Endothelial cell of umbilical vein (primary cell): ENCODE measurements at regions not wholly inside any gene's neighbourhood (a gene's known extent, or its start where the extent isn't known, plus 50 kb on each side); places are given as distances from the start of the nearest gene placed in this dataset.

Experiments
- BruUV-seq: library from RNA; stranded (reverse); fragments of 400-500 nt; replicated peaks from 2 replicates; lab custom pipeline; 2021; lab: Mats Ljungman, UMichigan
- CTCF ChIA-PET: fragments of 300-600, 350-600 bp; sonication (Branson Sonifier 250); formaldehyde crosslinking; loops from one replicate; lab custom pipeline; 2021; ENCODE audit warnings: antibody characterized with exemption, inconsistent platforms; lab: Charles Lee
- POLR2A ChIA-PET: fragments of 300-600, 350-600 bp; sonication (Branson Sonifier 250); formaldehyde crosslinking; loops from one replicate; lab custom pipeline; 2021; ENCODE audit warnings: antibody characterized with exemption, inconsistent platforms; lab: Charles Lee
- DNase-seq: peaks from one replicate; pipeline ENCODE4 v3.0.0-alpha.2; 2011; ENCODE audit warnings: low read depth, low spot score
- FAIRE-seq: peaks from 2 replicates; lab custom pipeline; 2011; peaks lifted over from hg19 to GRCh38; lab: Jason Lieb, UNC
- H2AFZ ChIP-seq: 2 replicates; pipeline ENCODE4 v1.6.0; 2012; ENCODE audit warnings: low read depth, low read length, control low read depth, inconsistent platforms
- H3K27ac ChIP-seq: 2 replicates; pipeline ENCODE4 v1.5.1; 2011; ENCODE audit warnings: low read depth, mild to moderate bottlenecking, control low read depth, low read length, moderate library complexity; ENCODE audit not compliant: insufficient read depth
- H3K27me3 ChIP-seq, 2 experiments: 2 replicates each; pipeline versions ENCODE4 v1.6.0 to v1.6.1; 2011; ENCODE audit warnings: low read length in 2 of 2, mixed read lengths in 1 of 2; ENCODE audit not compliant: control insufficient read depth in 2 of 2, insufficient read depth in 2 of 2
- H3K36me3 ChIP-seq, 2 experiments: 2 replicates in 1 of 2; 3 replicates in 1 of 2; pipeline ENCODE4 v1.5.1; 2011; ENCODE audit warnings: low read length in 2 of 2, mild to moderate bottlenecking in 1 of 2, moderate library complexity in 1 of 2; ENCODE audit not compliant: control insufficient read depth in 2 of 2, insufficient read depth in 2 of 2; ENCODE audit errors: extremely low read depth in 1 of 2
- H3K4me1 ChIP-seq: 3 replicates; pipeline ENCODE4 v1.5.1; 2011; ENCODE audit warnings: mild to moderate bottlenecking, low read length; ENCODE audit not compliant: control insufficient read depth, insufficient read depth; ENCODE audit errors: extremely low read depth
- H3K4me2 ChIP-seq: 2 replicates; pipeline ENCODE4 v1.6.1; 2011; ENCODE audit warnings: low read length, control low read depth, mixed read lengths; ENCODE audit not compliant: insufficient read depth
- H3K4me3 ChIP-seq, 3 experiments: fragments of 200-600 bp in 1 of 3; sonication (generic), shearing (Covaris generic) in 1 of 3; replicated peaks in 1 of 3; 2 replicates each; pipeline ENCODE4 v1.5.1; 2011 to 2016; ENCODE audit warnings: control low read depth in 3 of 3, low read length in 3 of 3, mild to moderate bottlenecking in 2 of 3, inconsistent platforms in 1 of 3, low read depth in 1 of 3, moderate library complexity in 1 of 3; ENCODE audit not compliant: insufficient read depth in 1 of 3
- H3K79me2 ChIP-seq: 2 replicates; pipeline ENCODE4 v1.6.0; 2012; ENCODE audit warnings: low read length, inconsistent platforms; ENCODE audit not compliant: control insufficient read depth, insufficient read depth
- H3K9ac ChIP-seq: replicated peaks from 2 replicates; pipeline ENCODE3; 2011; ENCODE audit warnings: low read length, control low read depth; ENCODE audit not compliant: insufficient read depth; ENCODE audit errors: extremely low read depth
- H3K9me1 ChIP-seq: replicated peaks from 3 replicates; pipeline ENCODE4 v1.6.0; 2011; ENCODE audit warnings: mild to moderate bottlenecking, low read length; ENCODE audit not compliant: control insufficient read depth, insufficient read depth; ENCODE audit errors: extremely low read depth
- H3K9me3 ChIP-seq: replicated peaks from 2 replicates; pipeline ENCODE4 v1.5.1; 2012; ENCODE audit warnings: low read length, inconsistent platforms; ENCODE audit not compliant: control insufficient read depth, insufficient read depth
- H4K20me1 ChIP-seq: replicated peaks from 2 replicates; pipeline ENCODE3; 2011; ENCODE audit warnings: mild to moderate bottlenecking, low read length; ENCODE audit not compliant: control insufficient read depth, insufficient read depth; ENCODE audit errors: extremely low read depth
- EZH2 ChIP-seq: IDR thresholded peaks from 2 replicates; pipeline ENCODE4 v1.6.1; 2012; ENCODE audit warnings: borderline replicate concordance, low read depth, mild to moderate bottlenecking, moderate library complexity, low read length, inconsistent platforms; ENCODE audit not compliant: severe bottlenecking
- FOS ChIP-seq: IDR thresholded peaks from 2 replicates; pipeline ENCODE4 v1.6.1; 2011; ENCODE audit warnings: mild to moderate bottlenecking, low read length, moderate library complexity, borderline replicate concordance; ENCODE audit not compliant: insufficient read depth
- GATA2 ChIP-seq: IDR thresholded peaks from 2 replicates; pipeline ENCODE4 v1.7.0; 2011; ENCODE audit warnings: low read depth, mild to moderate bottlenecking, moderate library complexity, mixed read lengths, low read length; ENCODE audit not compliant: insufficient read length, insufficient read depth
- JUN ChIP-seq: IDR thresholded peaks from 2 replicates; pipeline ENCODE4 v1.6.1; 2011; ENCODE audit warnings: borderline replicate concordance, low read depth; ENCODE audit not compliant: insufficient read length, insufficient read depth
- MAX ChIP-seq: IDR thresholded peaks from 2 replicates; pipeline ENCODE4 v1.6.1; 2011; ENCODE audit not compliant: insufficient read depth, insufficient read length
- MYC ChIP-seq: IDR thresholded peaks from one replicate; pipeline ENCODE4 v1.6.1; 2011; ENCODE audit warnings: mild to moderate bottlenecking, low read depth, low read length
- POLR2A ChIP-seq: IDR thresholded peaks from 2 replicates; pipeline ENCODE4 v1.6.1; 2012; ENCODE audit warnings: low read depth, mild to moderate bottlenecking, control low read depth, low read length
- POLR2AphosphoS5 ChIP-seq: IDR thresholded peaks from 2 replicates; pipeline ENCODE4 v1.6.1; 2012; ENCODE audit warnings: low read depth, mild to moderate bottlenecking, control low read depth, low read length, moderate library complexity; ENCODE audit not compliant: insufficient read depth
- dilution Hi-C: fragments of 300-500 bp; cut with MboI; formaldehyde crosslinking; loops from one replicate; pipeline ENCODE4 v1.15.0; 2019; ENCODE audit warnings: low sequenced_read_pairs; ENCODE audit not compliant: extremely low pct_ligation_motif_present
- intact Hi-C: fragments of 100-400 bp; cut with micrococcal nuclease; formaldehyde crosslinking; loops from one replicate; pipeline ENCODE4 v1.10.0; 2022
- TF ChIP-seq, protein P1 (sequence below), 2 donors: IDR thresholded peaks; 1 replicate in 1 of 2; 2 replicates in 1 of 2; pipeline ENCODE4 v1.5.1; 2011; ENCODE audit warnings: low read length in 2 of 2, mild to moderate bottlenecking in 2 of 2, moderate library complexity in 2 of 2, control low read depth in 1 of 2, inconsistent platforms in 1 of 2, low read depth in 1 of 2; ENCODE audit not compliant: insufficient read depth in 1 of 2; ENCODE audit errors: extremely low read depth in 1 of 2

DNA sequence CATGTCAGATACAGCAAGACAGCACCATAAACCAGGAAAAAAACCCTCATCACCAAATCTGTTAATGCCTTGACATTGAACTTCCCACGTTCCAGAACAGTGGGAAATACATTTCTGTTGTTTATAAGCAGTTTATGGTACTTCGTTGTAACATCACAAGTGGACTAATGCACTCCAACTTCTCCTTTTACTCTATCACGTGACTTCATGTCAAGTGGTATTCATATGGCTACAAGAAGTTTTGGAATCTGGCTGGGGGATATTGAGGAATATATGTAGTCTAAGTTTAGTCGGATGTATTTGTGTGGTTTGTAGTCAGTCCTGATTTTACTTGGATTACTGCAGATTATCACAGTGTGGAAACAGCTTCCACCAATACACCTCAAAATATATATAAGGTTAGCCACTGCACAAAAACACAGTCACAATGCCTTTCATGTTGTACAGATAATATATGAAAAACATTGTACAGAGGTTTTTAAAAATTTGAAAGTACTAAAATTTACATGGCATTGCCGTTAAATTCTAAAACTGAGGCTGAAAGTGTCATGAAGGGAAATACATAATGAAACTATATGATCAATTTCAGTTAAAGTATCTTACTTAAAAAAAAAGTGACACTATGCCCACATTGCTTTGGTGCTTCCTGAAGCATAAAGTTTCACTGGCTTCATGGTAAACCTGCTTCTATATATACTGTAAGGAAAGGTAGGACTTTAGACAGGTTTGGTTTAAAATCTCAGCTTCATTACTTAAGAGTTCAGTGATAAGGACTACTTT lies 134.1 kb downstream of the CASP12 start:
- BruUV-seq: no TSS peak
- FAIRE-seq (no peak), DNase-seq (no peak)
- intact Hi-C loops: no loop called here
- peaks cover 4% of the 10 kb centered on the region for H3K4me1 ChIP-seq
- TF ChIP-seq JUN (no peak), POLR2AphosphoS5 (no peak), FOS (no peak), POLR2A (no peak), MYC (no peak), GATA2 (no peak), EZH2 (no peak), MAX (no peak)
- TF ChIP-seq, protein P1, sequence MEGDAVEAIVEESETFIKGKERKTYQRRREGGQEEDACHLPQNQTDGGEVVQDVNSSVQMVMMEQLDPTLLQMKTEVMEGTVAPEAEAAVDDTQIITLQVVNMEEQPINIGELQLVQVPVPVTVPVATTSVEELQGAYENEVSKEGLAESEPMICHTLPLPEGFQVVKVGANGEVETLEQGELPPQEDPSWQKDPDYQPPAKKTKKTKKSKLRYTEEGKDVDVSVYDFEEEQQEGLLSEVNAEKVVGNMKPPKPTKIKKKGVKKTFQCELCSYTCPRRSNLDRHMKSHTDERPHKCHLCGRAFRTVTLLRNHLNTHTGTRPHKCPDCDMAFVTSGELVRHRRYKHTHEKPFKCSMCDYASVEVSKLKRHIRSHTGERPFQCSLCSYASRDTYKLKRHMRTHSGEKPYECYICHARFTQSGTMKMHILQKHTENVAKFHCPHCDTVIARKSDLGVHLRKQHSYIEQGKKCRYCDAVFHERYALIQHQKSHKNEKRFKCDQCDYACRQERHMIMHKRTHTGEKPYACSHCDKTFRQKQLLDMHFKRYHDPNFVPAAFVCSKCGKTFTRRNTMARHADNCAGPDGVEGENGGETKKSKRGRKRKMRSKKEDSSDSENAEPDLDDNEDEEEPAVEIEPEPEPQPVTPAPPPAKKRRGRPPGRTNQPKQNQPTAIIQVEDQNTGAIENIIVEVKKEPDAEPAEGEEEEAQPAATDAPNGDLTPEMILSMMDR (IDR thresholded peaks at IDR 0.05; ENCODE audit: extremely low read depth in 1 of 2, insufficient read depth in 1 of 2, low read depth in 1 of 2, low read length in 2 of 2): no peak
- H3K9ac ChIP-seq: no peak overlapping the region
- H2AFZ ChIP-seq: no peak overlapping the region
- ChIA-PET POLR2A (no interaction called here), CTCF (no interaction called here)
- H3K27me3 ChIP-seq: no peaks in the 10 kb centered on the region
- H3K9me1 ChIP-seq: no peaks in the 10 kb centered on the region
- no peak overlapping the region for H3K27ac ChIP-seq
- H4K20me1 ChIP-seq: no peaks in the 10 kb centered on the region
- H3K4me2 ChIP-seq: no peak overlapping the region
- H3K36me3 ChIP-seq: no peaks in the 10 kb centered on the region
- no peak overlapping the region for H3K4me3 ChIP-seq
- dilution Hi-C loops: no loop called here
- H3K79me2 ChIP-seq: no peaks in the 10 kb centered on the region
- no peaks in the 10 kb centered on the region for H3K9me3 ChIP-seq
